ENCODE measurements at regions not wholly inside any gene's neighbourhood (a gene's known extent, or its start where the extent isn't known, plus 50 kb on each side); places are given as distances from the start of the nearest gene placed in this dataset.

DNA sequence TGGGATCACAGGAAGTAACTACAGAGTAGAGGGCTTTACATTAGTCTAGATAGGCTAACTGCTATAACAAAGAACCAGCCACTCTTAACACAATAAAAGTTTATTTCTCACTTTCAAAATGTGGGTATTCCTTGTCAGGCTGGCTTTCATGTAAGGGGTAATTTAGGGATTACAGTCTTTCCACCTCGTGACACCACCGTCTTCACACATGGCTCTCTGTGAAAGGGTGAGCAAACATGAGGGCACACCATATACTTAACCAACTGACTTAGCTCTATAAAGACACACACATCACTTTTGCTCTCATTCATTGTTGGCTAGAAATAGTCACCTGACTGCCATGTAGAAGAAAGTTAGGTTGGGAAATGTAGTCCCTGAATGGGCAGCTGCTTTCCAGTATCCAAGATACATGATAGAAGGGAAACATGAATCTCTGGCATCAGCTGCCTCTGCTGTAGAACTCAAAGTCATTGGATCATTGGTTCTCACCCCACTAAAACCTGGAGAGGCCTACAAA is 66.1 kb upstream of the CRY1 start:
- TF ChIP-seq TAF1 (IDR thresholded peaks at IDR 0.05; ENCODE audit: borderline replicate concordance, insufficient read depth, low read length) = no peak
- no peak for TF ChIP-seq SIN3A (IDR thresholded peaks at IDR 0.05; ENCODE audit: borderline replicate concordance, insufficient read depth, low read length)
- no peak for TF ChIP-seq FOXP2 (optimal IDR thresholded peaks at IDR 0.05; ENCODE audit: borderline replicate concordance, extremely low read depth, extremely low read length, insufficient read depth)
- TF ChIP-seq POLR2AphosphoS5 (IDR thresholded peaks at IDR 0.05; ENCODE audit: low read depth, low read length) = no peak
- TF ChIP-seq, protein P1, sequence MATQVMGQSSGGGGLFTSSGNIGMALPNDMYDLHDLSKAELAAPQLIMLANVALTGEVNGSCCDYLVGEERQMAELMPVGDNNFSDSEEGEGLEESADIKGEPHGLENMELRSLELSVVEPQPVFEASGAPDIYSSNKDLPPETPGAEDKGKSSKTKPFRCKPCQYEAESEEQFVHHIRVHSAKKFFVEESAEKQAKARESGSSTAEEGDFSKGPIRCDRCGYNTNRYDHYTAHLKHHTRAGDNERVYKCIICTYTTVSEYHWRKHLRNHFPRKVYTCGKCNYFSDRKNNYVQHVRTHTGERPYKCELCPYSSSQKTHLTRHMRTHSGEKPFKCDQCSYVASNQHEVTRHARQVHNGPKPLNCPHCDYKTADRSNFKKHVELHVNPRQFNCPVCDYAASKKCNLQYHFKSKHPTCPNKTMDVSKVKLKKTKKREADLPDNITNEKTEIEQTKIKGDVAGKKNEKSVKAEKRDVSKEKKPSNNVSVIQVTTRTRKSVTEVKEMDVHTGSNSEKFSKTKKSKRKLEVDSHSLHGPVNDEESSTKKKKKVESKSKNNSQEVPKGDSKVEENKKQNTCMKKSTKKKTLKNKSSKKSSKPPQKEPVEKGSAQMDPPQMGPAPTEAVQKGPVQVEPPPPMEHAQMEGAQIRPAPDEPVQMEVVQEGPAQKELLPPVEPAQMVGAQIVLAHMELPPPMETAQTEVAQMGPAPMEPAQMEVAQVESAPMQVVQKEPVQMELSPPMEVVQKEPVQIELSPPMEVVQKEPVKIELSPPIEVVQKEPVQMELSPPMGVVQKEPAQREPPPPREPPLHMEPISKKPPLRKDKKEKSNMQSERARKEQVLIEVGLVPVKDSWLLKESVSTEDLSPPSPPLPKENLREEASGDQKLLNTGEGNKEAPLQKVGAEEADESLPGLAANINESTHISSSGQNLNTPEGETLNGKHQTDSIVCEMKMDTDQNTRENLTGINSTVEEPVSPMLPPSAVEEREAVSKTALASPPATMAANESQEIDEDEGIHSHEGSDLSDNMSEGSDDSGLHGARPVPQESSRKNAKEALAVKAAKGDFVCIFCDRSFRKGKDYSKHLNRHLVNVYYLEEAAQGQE (IDR thresholded peaks at IDR 0.05; ENCODE audit: insufficient read depth in 1 of 2, low read depth in 2 of 2, low read length in 2 of 2) = no peak

DNA sequence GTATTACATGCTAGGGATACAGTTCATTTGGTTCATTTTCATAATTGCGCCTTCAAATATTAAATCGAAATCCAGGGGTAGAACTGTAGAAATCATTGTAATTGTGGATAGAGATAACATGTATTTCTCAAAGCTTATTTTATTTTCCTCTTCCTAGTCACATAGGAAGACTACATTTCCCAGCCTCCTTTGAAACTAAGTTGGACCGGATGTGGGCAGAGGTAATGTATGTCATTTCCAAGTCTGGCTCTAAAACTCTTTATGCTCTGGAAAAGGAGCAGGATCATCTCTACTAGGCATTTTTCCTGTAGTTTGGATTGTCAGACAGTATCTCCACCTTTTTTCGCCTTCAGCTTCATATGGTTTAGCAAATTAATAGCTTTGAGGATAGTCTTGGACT is 70.1 kb upstream of the CRY1 start:
- TF ChIP-seq, protein P1 (IDR thresholded peaks at IDR 0.05; ENCODE audit: insufficient read depth in 1 of 2, low read depth in 2 of 2, low read length in 2 of 2) = no peak
- TF ChIP-seq POLR2AphosphoS5 (IDR thresholded peaks at IDR 0.05; ENCODE audit: low read depth, low read length) = no peak
- no peak for TF ChIP-seq TAF1 (IDR thresholded peaks at IDR 0.05; ENCODE audit: borderline replicate concordance, insufficient read depth, low read length)
- TF ChIP-seq FOXP2 (optimal IDR thresholded peaks at IDR 0.05; ENCODE audit: borderline replicate concordance, extremely low read depth, extremely low read length, insufficient read depth) = no peak
- no peak for TF ChIP-seq SIN3A (IDR thresholded peaks at IDR 0.05; ENCODE audit: borderline replicate concordance, insufficient read depth, low read length)

DNA sequence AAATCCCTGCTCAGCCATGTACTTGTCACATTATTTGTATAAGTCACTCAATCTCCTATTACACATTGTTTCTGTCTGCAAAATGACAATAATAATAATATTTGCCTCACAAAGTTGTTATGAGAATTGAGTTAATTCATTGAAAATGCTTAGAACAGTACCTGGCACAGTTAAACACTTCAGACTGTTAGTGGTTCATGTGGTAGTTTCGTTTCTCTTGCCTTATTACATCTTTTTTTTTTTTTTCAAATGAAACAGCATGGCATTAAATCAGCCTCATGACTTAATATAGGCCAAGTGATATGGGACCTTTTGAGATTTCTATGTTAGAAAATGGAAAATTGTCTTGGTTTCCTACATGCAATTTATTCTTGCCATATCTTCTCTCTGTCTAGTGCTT is 71.0 kb upstream of the CRY1 start:
- TF ChIP-seq, protein P1 (IDR thresholded peaks at IDR 0.05; ENCODE audit: insufficient read depth in 1 of 2, low read depth in 2 of 2, low read length in 2 of 2) = no peak
- TF ChIP-seq FOXP2 (optimal IDR thresholded peaks at IDR 0.05; ENCODE audit: borderline replicate concordance, extremely low read depth, extremely low read length, insufficient read depth) (no peak), SIN3A (IDR thresholded peaks at IDR 0.05; ENCODE audit: borderline replicate concordance, insufficient read depth, low read length) (no peak), TAF1 (IDR thresholded peaks at IDR 0.05; ENCODE audit: borderline replicate concordance, insufficient read depth, low read length) (no peak), POLR2AphosphoS5 (IDR thresholded peaks at IDR 0.05; ENCODE audit: low read depth, low read length) (no peak)

DNA sequence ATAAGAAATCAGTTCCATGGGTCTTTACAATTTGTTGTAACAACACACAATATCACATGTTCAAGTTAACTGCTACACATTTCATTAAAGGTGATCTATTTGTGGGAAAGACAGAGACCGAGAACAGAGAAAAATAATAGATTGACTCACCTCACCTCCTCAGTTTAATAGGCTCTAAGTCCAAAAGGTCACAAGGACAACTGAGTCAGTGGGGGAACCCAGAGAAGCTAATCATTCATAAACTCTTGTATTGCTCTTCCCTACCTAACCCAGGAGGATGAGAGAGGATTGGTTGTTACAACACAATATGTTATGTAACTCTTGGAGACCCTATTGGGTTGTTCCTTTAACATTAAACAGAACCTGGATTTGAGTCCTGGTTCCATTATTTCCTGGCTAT is 72.2 kb upstream of the CRY1 start:
- TF ChIP-seq SIN3A (IDR thresholded peaks at IDR 0.05; ENCODE audit: borderline replicate concordance, insufficient read depth, low read length) (no peak), TAF1 (IDR thresholded peaks at IDR 0.05; ENCODE audit: borderline replicate concordance, insufficient read depth, low read length) (no peak), POLR2AphosphoS5 (IDR thresholded peaks at IDR 0.05; ENCODE audit: low read depth, low read length) (no peak), FOXP2 (optimal IDR thresholded peaks at IDR 0.05; ENCODE audit: borderline replicate concordance, extremely low read depth, extremely low read length, insufficient read depth) (no peak)
- TF ChIP-seq, protein P1 (IDR thresholded peaks at IDR 0.05; ENCODE audit: insufficient read depth in 1 of 2, low read depth in 2 of 2, low read length in 2 of 2) = no peak

DNA sequence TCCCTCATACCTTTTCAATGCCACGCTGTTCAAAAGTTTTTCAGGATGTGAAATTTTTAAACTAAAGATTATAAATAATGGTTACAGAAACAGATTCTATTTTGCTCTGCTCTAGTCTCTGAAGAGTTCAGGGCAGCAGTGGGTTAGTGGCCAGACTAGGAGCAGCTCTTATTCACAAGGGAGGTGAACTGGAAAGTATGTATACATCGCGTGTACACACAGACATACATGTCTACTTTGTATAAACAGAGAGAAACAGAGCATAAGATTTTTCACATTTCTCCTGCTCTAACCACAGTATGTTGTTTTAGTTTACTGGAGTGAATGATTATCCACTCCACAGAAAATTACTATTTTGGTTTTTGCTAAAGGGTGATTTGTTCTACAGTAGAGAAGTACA is 74.4 kb upstream of the CRY1 start:
- TF ChIP-seq TAF1 (IDR thresholded peaks at IDR 0.05; ENCODE audit: borderline replicate concordance, insufficient read depth, low read length) = no peak
- TF ChIP-seq POLR2AphosphoS5 (IDR thresholded peaks at IDR 0.05; ENCODE audit: low read depth, low read length) = no peak
- TF ChIP-seq FOXP2 (optimal IDR thresholded peaks at IDR 0.05; ENCODE audit: borderline replicate concordance, extremely low read depth, extremely low read length, insufficient read depth) = no peak
- TF ChIP-seq, protein P1 (IDR thresholded peaks at IDR 0.05; ENCODE audit: insufficient read depth in 1 of 2, low read depth in 2 of 2, low read length in 2 of 2) = no peak
